Vagina (tissue), 2 donors: ENCODE measurements at regions not wholly inside any gene's neighbourhood (a gene's known extent, or its start where the extent isn't known, plus 50 kb on each side); places are given as distances from the start of the nearest gene placed in this dataset.
"Not testable (repeated sequence)": the region's sequence is repeated elsewhere in the genome, so short reads cannot be mapped to it uniquely, and the experiment has no call there.

Source experiments
- CTCF ChIP-seq, 3 experiments: fragments of 450-650 bp in 2 of 3; fragments of 200-600 bp in 1 of 3; sonication (generic) in 1 of 3; IDR thresholded peaks; one replicate each; pipeline ENCODE4 v1.5.1; 2017 to 2019; ENCODE audit warnings: antibody characterized with exemption in 3 of 3, mild to moderate bottlenecking in 2 of 3, moderate library complexity in 2 of 3
- POLR2AphosphoS5 ChIP-seq, 2 donors: sonication (generic); formaldehyde crosslinking; IDR thresholded peaks; one replicate each; pipeline ENCODE4 v1.9.0; 2017; ENCODE audit warnings: antibody characterized with exemption in 2 of 2, mild to moderate bottlenecking in 2 of 2, low read depth in 1 of 2; ENCODE audit not compliant: insufficient read depth in 1 of 2

- not testable (repeated sequence) for TF ChIP-seq CTCF (IDR thresholded peaks at IDR 0.05); POLR2AphosphoS5 (IDR thresholded peaks at IDR 0.05; ENCODE audit: insufficient read depth in 1 of 2, low read depth in 1 of 2)
These were observed 96.6 kb upstream of the ZNG1F start for GRCh38 chr9:41285744-41286143.
